ENCODE measurements at regions not wholly inside any gene's neighbourhood (a gene's known extent, or its start where the extent isn't known, plus 50 kb on each side); places are given as distances from the start of the nearest gene placed in this dataset.

DNA sequence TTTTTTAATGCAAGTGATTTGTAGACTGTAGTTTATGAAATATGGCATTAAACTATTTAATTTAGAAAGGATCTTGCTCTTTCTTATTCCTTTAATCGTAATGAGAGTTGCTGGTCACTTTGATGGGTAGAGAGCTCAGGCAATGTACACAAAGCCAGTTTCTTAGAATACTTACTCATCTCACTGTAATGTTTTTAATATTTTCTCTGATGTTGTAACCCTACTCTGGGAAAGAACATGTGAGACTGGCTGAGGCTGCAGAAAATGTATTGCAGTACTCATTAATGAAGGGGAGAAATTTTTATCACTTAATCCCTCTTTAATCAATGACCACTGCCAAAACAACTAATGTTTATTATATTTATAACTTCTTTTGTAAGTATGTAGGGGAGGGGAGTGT lies 479.4 kb upstream of the KCNMB2 start:
- Histone ChIP-seq H3K27me3 (ENCODE audit: control insufficient read depth in 2 of 2, insufficient read depth in 2 of 2, low read length in 2 of 2) (no peaks in the 10 kb centered on the region), H4K20me1 (replicated peaks; ENCODE audit: control insufficient read depth, extremely low read depth, insufficient read depth, low read length) (no peaks in the 10 kb centered on the region), H3K4me3 (replicated peaks in 1 of 3; ENCODE audit: insufficient read depth in 1 of 3, low read depth in 1 of 3, low read length in 3 of 3) (no peak overlapping the region), H3K79me2 (ENCODE audit: control insufficient read depth, insufficient read depth, low read length) (no peaks in the 10 kb centered on the region), H3K27ac (ENCODE audit: insufficient read depth, low read depth, low read length) (no peak overlapping the region), H2AFZ (ENCODE audit: low read depth, low read length) (no peak overlapping the region), H3K4me2 (ENCODE audit: insufficient read depth, low read length) (no peak overlapping the region), H3K36me3 (ENCODE audit: control insufficient read depth in 2 of 2, extremely low read depth in 1 of 2, insufficient read depth in 2 of 2, low read length in 2 of 2) (no peaks in the 10 kb centered on the region), H3K9me1 (replicated peaks; ENCODE audit: control insufficient read depth, extremely low read depth, insufficient read depth, low read length) (no peaks in the 10 kb centered on the region), H3K4me1 (ENCODE audit: control insufficient read depth, extremely low read depth, insufficient read depth, low read length) (no peaks in the 10 kb centered on the region), H3K9me3 (replicated peaks; ENCODE audit: control insufficient read depth, insufficient read depth, low read length) (no peaks in the 10 kb centered on the region), H3K9ac (replicated peaks; ENCODE audit: extremely low read depth, insufficient read depth, low read length) (no peak overlapping the region)
- dilution Hi-C loops (cut with MboI; ENCODE audit: extremely low pct_ligation_motif_present, low sequenced_read_pairs) (no loop called here), intact Hi-C loops (cut with micrococcal nuclease) (no loop called here)
- FAIRE-seq (no peak), DNase-seq (ENCODE audit: low read depth, low spot score) (no peak)
- POLR2A ChIA-PET: no interaction called here
- no TSS peak for BruUV-seq (replicated peaks)
- TF ChIP-seq MYC (IDR thresholded peaks at IDR 0.05; ENCODE audit: low read depth, low read length): no peak
- TF ChIP-seq, protein P1, sequence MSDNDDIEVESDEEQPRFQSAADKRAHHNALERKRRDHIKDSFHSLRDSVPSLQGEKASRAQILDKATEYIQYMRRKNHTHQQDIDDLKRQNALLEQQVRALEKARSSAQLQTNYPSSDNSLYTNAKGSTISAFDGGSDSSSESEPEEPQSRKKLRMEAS (IDR thresholded peaks at IDR 0.05; ENCODE audit: insufficient read depth, insufficient read length): no peak
- TF ChIP-seq POLR2AphosphoS5 (IDR thresholded peaks at IDR 0.05; ENCODE audit: insufficient read depth, low read depth, low read length): no peak
- CTCF ChIA-PET: interaction anchor here (1.7 kb wide), 1 partner anchor 61 kb away, joined by 4 read pairs; no protein-coding TSS in a partner anchor

DNA sequence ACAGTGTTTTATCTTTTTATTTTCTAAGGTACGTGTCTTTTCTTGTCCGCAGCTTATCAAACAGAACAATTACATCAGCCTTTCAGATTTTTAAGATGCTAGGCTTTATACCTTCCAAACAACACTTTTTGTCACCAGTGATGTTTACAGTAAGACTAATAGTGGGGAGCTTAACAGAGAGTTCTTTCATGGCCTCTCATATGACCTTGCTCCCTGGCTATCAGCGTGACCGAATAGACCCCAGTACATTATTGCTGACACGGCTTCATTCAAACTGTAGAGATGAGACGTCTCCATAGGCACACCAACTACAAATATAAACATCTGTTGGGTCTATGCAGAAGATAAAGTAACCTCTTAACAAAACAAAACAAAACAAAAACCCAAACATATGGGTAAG lies 477.6 kb upstream of the KCNMB2 start:
- FAIRE-seq (no peak), DNase-seq (ENCODE audit: low read depth, low spot score) (no peak)
- H3K4me2 ChIP-seq (ENCODE audit: insufficient read depth, low read length): no peak overlapping the region
- intact Hi-C loops (cut with micrococcal nuclease): no loop called here
- H3K9ac ChIP-seq (replicated peaks; ENCODE audit: extremely low read depth, insufficient read depth, low read length): no peak overlapping the region
- H3K27me3 ChIP-seq (ENCODE audit: control insufficient read depth in 2 of 2, insufficient read depth in 2 of 2, low read length in 2 of 2): no peaks in the 10 kb centered on the region
- dilution Hi-C loops (cut with MboI; ENCODE audit: extremely low pct_ligation_motif_present, low sequenced_read_pairs): no loop called here
- no peaks in the 10 kb centered on the region for H3K9me1 ChIP-seq (replicated peaks; ENCODE audit: control insufficient read depth, extremely low read depth, insufficient read depth, low read length)
- no peaks in the 10 kb centered on the region for H3K79me2 ChIP-seq (ENCODE audit: control insufficient read depth, insufficient read depth, low read length)
- H3K9me3 ChIP-seq (replicated peaks; ENCODE audit: control insufficient read depth, insufficient read depth, low read length): no peaks in the 10 kb centered on the region
- no peak overlapping the region for H2AFZ ChIP-seq (ENCODE audit: low read depth, low read length)
- no peak overlapping the region for H3K4me3 ChIP-seq (replicated peaks in 1 of 3; ENCODE audit: insufficient read depth in 1 of 3, low read depth in 1 of 3, low read length in 3 of 3)
- no peaks in the 10 kb centered on the region for H4K20me1 ChIP-seq (replicated peaks; ENCODE audit: control insufficient read depth, extremely low read depth, insufficient read depth, low read length)
- ChIA-PET CTCF (interaction anchor here (1.2 kb wide), 2 partner anchors 21 to 93 kb away, joined by 3 read pairs; no protein-coding TSS in a partner anchor), POLR2A (no interaction called here)
- TF ChIP-seq MYC (IDR thresholded peaks at IDR 0.05; ENCODE audit: low read depth, low read length): no peak
- TF ChIP-seq POLR2AphosphoS5 (IDR thresholded peaks at IDR 0.05; ENCODE audit: insufficient read depth, low read depth, low read length): no peak
- TF ChIP-seq POLR2A (IDR thresholded peaks at IDR 0.05; ENCODE audit: low read depth, low read length): no peak
- TF ChIP-seq JUN (IDR thresholded peaks at IDR 0.05; ENCODE audit: borderline replicate concordance, insufficient read depth, insufficient read length, low read depth): no peak
- TF ChIP-seq, protein P1 (IDR thresholded peaks at IDR 0.05; ENCODE audit: insufficient read depth, insufficient read length): no peak
- TF ChIP-seq EZH2 (IDR thresholded peaks at IDR 0.05; ENCODE audit: borderline replicate concordance, low read depth, low read length, severe bottlenecking): no peak
- no peak for TF ChIP-seq GATA2 (IDR thresholded peaks at IDR 0.05; ENCODE audit: insufficient read depth, insufficient read length, low read depth, low read length)
- TF ChIP-seq, protein P2, sequence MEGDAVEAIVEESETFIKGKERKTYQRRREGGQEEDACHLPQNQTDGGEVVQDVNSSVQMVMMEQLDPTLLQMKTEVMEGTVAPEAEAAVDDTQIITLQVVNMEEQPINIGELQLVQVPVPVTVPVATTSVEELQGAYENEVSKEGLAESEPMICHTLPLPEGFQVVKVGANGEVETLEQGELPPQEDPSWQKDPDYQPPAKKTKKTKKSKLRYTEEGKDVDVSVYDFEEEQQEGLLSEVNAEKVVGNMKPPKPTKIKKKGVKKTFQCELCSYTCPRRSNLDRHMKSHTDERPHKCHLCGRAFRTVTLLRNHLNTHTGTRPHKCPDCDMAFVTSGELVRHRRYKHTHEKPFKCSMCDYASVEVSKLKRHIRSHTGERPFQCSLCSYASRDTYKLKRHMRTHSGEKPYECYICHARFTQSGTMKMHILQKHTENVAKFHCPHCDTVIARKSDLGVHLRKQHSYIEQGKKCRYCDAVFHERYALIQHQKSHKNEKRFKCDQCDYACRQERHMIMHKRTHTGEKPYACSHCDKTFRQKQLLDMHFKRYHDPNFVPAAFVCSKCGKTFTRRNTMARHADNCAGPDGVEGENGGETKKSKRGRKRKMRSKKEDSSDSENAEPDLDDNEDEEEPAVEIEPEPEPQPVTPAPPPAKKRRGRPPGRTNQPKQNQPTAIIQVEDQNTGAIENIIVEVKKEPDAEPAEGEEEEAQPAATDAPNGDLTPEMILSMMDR (IDR thresholded peaks at IDR 0.05; ENCODE audit: extremely low read depth in 1 of 2, insufficient read depth in 1 of 2, low read depth in 1 of 2, low read length in 2 of 2): no peak
- TF ChIP-seq FOS (IDR thresholded peaks at IDR 0.05; ENCODE audit: borderline replicate concordance, insufficient read depth, low read length): no peak
- H3K36me3 ChIP-seq (ENCODE audit: control insufficient read depth in 2 of 2, extremely low read depth in 1 of 2, insufficient read depth in 2 of 2, low read length in 2 of 2): no peaks in the 10 kb centered on the region
- BruUV-seq (replicated peaks): no TSS peak
- H3K4me1 ChIP-seq (ENCODE audit: control insufficient read depth, extremely low read depth, insufficient read depth, low read length): peaks cover 5% of the 10 kb centered on the region
- no peak overlapping the region for H3K27ac ChIP-seq (ENCODE audit: insufficient read depth, low read depth, low read length)
